HepG2 (cell line): ENCODE measurements at regions not wholly inside any gene's neighbourhood (a gene's known extent, or its start where the extent isn't known, plus 50 kb on each side); places are given as distances from the start of the nearest gene placed in this dataset.
A peak's percentile ranks its signal among the peaks of the same experiment; 100 is the strongest.

ENCODE experiments used
- CAMTA2 ChIP-seq: sonication (generic); formaldehyde crosslinking; IDR thresholded peaks from 2 replicates; pipeline ENCODE4 v1.4.0; 2020; ENCODE audit warnings: mild to moderate bottlenecking, missing genetic modification reagents, borderline replicate concordance
- CHD2 ChIP-seq: IDR thresholded peaks from 2 replicates; pipeline ENCODE4 v1.6.1; 2011; ENCODE audit warnings: low read depth, low read length, improper control_type of control experiment
- DMAP1 ChIP-seq: IDR thresholded peaks from 2 replicates; pipeline ENCODE4 v1.6.1; 2016
- EED ChIP-seq: sonication (generic); formaldehyde crosslinking; IDR thresholded peaks from 2 replicates; pipeline ENCODE4 v1.5.0; 2020; ENCODE audit warnings: mild to moderate bottlenecking, missing genetic modification reagents
- ELF1 ChIP-seq: sonication (generic); formaldehyde crosslinking; IDR thresholded peaks from 2 replicates; pipeline ENCODE4 v1.4.0; 2020; ENCODE audit warnings: missing genetic modification reagents
- GTF2F1 ChIP-seq: fragments of 150-350 bp; IDR thresholded peaks from 2 replicates; pipeline ENCODE4 v1.6.1; 2014; ENCODE audit warnings: low read length
- HDAC2 ChIP-seq: sonication (generic); formaldehyde crosslinking; IDR thresholded peaks from 2 replicates; pipeline ENCODE4 v1.4.0; 2020; ENCODE audit warnings: missing genetic modification reagents
- NFIB ChIP-seq: sonication (generic); formaldehyde crosslinking; IDR thresholded peaks from 2 replicates; pipeline ENCODE4 v1.9.0; 2021; ENCODE audit warnings: missing genetic modification reagents, mild to moderate bottlenecking, borderline replicate concordance
- NKX3-1 ChIP-seq: sonication (generic); formaldehyde crosslinking; IDR thresholded peaks from 2 replicates; pipeline ENCODE4 v1.5.0; 2020; ENCODE audit warnings: missing genetic modification reagents
- PHF21A ChIP-seq: sonication (generic); formaldehyde crosslinking; IDR thresholded peaks from 2 replicates; pipeline ENCODE4 v1.5.0; 2020; ENCODE audit warnings: mild to moderate bottlenecking, missing genetic modification reagents
- PRDM15 ChIP-seq: sonication (generic); formaldehyde crosslinking; IDR thresholded peaks from 2 replicates; pipeline ENCODE4 v1.4.0; 2020; ENCODE audit warnings: missing genetic modification reagents
- RARA ChIP-seq: IDR thresholded peaks from 2 replicates; pipeline ENCODE4 v1.6.1; 2016; ENCODE audit warnings: missing genetic modification reagents, missing compliant biosample characterization
- TIGD3 ChIP-seq: sonication (generic); formaldehyde crosslinking; IDR thresholded peaks from 2 replicates; pipeline ENCODE4 v1.5.1; 2020; ENCODE audit warnings: mild to moderate bottlenecking, missing genetic modification reagents, borderline replicate concordance
- UBTF ChIP-seq: sonication (generic); formaldehyde crosslinking; IDR thresholded peaks from 2 replicates; pipeline ENCODE4 v1.4.0; 2020; ENCODE audit warnings: mild to moderate bottlenecking, missing genetic modification reagents
- ZNF274 ChIP-seq: sonication (generic); formaldehyde crosslinking; IDR thresholded peaks from 2 replicates; pipeline ENCODE4 v1.5.1; 2020; ENCODE audit warnings: mild to moderate bottlenecking, missing genetic modification reagents
- ZNF432 ChIP-seq: sonication (generic); formaldehyde crosslinking; IDR thresholded peaks from 2 replicates; pipeline ENCODE4 v1.5.0; 2020; ENCODE audit warnings: missing genetic modification reagents, mild to moderate bottlenecking, borderline replicate concordance
- ZNF564 ChIP-seq: sonication (generic); formaldehyde crosslinking; IDR thresholded peaks from 2 replicates; pipeline ENCODE4 v1.8.1; 2023; ENCODE audit warnings: mild to moderate bottlenecking, missing genetic modification reagents
- ZNF639 ChIP-seq: conservative IDR thresholded peaks from 2 replicates; pipeline ENCODE4 v1.6.1; 2018; ENCODE audit warnings: missing genetic modification reagents
- ZNF883 ChIP-seq: sonication (generic); formaldehyde crosslinking; IDR thresholded peaks from 2 replicates; pipeline ENCODE4 v1.5.1; 2020; ENCODE audit warnings: mild to moderate bottlenecking, missing genetic modification reagents; ENCODE audit errors: not compliant biosample characterization
- TF ChIP-seq, protein P1 (sequence below): IDR thresholded peaks from 2 replicates; pipeline ENCODE4 v1.6.1; 2016; ENCODE audit warnings: missing genetic modification reagents, missing compliant biosample characterization

- TF ChIP-seq NFIB = peak; percentile 91; the same call in 1 of the 2 replicates
- peak; percentile 98 for TF ChIP-seq EED (CRISPR knock-in tag)
- peak; percentile 68 for TF ChIP-seq CHD2
- peak; percentile 78 for TF ChIP-seq PRDM15
- TF ChIP-seq TIGD3 (CRISPR knock-in tag) = peak; percentile 77; the same call in 1 of the 2 replicates
- peak; percentile 96 for TF ChIP-seq ZNF274
- peak; percentile 94 for TF ChIP-seq ZNF883 (CRISPR knock-in tag)
- peak; percentile 99 for TF ChIP-seq GTF2F1
- peak; percentile 76; the same call in 1 of the 2 replicates for TF ChIP-seq NKX3-1 (CRISPR knock-in tag)
- peak; percentile 97 for TF ChIP-seq UBTF
- TF ChIP-seq RARA = 0 out of 2 replicates have a peak, but pooled peaks have one; percentile 41
- TF ChIP-seq, protein P1, sequence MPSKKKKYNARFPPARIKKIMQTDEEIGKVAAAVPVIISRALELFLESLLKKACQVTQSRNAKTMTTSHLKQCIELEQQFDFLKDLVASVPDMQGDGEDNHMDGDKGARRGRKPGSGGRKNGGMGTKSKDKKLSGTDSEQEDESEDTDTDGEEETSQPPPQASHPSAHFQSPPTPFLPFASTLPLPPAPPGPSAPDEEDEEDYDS = peak; percentile 97
- TF ChIP-seq DMAP1 (CRISPR knock-in tag) = peak; percentile 88
- TF ChIP-seq HDAC2 = peak; percentile 84
- peak; percentile 72 for TF ChIP-seq ZNF639
- no peak for TF ChIP-seq ZNF432 (CRISPR knock-in tag)
- TF ChIP-seq ELF1 (CRISPR knock-in tag) = peak; percentile 81
- TF ChIP-seq ZNF564 (CRISPR knock-in tag) = peak; percentile 98
- peak; percentile 73; the same call in 1 of the 2 replicates for TF ChIP-seq PHF21A
- peak; percentile 74; the same call in 1 of the 2 replicates for TF ChIP-seq CAMTA2 (CRISPR knock-in tag)
These were observed 69.0 kb downstream of the HFE start (continued) for GRCh38 chr6:26156105-26156849.
